NCI-H1048 (cell line): ENCODE measurements at regions not wholly inside any gene's neighbourhood (a gene's known extent, or its start where the extent isn't known, plus 50 kb on each side); places are given as distances from the start of the nearest gene placed in this dataset.

Experiments
- DNase-seq: peaks from one replicate; lab custom pipeline; 2025; lab: John Stamatoyannopoulos, UW

DNA sequence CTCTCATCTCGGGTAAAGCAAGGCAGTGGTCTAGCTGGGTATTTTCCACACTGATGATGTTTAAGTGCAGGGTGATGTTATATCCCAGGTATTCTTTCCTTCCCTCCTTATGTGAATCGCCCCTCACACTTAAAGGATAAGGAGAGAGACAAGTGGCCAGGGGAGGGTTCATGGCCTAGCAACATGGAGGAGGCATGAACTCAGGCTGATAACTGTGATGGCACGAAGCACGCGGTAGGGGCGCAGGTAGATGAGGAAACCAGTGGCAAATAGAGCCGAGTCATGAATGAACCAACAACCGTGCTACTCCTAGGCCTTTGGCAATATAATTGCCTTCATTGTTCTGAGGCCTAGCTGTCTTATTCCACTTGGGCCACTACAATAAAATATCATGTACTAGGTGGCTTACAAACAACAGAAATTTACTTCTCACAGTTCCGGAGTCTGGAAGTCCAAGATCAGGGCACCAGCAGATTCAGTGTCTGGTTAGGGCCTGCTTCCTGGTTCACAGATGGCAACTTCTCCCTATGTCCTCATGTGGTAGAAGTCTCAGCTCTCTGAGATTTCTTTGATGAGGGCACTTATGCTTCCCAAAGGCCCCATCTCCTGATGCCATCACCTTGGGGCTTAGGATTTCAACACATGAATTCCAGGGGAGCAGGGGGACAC, 56.0 kb upstream of the PIK3CG start:
- DNase-seq: no peak

DNA sequence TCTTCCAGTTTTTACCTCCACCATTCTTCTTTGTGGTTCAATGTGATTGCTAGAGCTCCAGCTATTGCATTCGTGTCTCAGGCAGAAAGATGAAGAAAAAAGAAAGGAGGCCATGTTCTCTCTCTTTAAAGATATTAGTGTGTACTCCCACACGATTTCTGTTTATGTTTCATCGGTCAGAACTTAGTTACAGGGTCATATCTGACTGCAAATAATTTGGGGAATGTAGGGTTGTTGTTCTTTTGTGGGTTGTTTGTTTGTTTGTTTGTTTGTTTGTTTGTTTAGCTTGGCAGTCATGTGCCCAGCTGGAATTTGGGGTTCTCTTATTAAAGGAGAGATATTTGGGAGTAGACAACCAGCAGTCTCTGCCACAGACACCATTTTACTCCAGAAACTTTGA, 53.6 kb upstream of the PIK3CG start:
- no peak for DNase-seq

DNA sequence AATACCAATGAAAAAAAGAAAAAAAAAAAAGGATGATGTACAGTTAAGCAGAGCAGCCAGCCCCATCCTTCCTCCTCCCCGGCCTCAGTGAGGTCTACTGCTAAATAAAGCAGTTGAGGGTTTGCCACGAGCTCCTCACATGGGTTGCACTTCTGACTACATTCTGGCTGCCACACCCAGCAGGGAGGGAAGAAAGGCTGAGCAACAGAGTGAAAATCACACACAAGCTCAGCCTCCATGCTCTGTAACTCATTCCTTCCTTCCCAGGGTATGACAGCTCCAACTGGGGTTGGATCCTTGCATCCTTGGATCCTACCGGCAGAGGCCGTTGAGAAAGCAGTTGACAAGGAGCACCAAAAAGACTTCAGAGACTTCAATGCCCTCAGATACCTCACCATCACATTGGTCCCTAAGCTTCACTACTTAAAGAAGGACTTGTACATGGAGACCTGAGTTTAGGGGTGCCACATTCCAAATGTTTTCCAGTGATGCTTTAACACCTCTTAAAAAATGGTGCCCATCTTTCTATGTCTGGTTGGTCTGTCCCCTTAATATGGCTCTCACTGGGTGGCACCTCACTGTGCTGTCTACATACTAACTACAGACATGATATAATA, 52.9 kb upstream of the PIK3CG start:
- DNase-seq: no peak

DNA sequence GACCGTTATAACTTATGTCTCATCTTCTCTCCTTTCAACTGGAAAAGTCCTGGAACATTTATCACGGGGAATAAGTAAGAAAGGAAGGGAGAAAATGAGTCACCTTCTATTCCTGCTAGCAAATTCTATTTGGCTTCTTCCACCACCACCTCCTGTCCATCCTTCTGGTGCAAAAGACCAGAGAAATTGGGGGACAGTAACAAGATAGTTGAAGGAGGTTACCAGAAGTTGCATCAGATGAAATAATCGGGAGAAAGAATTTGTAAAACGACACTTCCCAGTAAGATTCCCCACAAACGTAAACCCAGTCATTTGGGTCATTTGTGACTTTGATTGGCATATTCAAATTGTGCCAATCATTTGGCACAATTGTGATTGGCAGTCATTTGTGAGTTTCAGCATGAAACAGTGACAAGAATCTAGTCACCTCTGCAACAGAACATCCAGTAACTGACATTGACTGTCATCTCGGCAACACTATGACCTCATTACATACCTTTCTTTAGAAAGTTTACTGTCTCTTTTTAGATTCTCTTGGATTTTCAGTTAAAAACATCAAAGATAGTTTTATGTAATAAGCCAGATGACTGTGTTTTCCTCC, 51.3 kb upstream of the PIK3CG start:
- no peak for DNase-seq

DNA sequence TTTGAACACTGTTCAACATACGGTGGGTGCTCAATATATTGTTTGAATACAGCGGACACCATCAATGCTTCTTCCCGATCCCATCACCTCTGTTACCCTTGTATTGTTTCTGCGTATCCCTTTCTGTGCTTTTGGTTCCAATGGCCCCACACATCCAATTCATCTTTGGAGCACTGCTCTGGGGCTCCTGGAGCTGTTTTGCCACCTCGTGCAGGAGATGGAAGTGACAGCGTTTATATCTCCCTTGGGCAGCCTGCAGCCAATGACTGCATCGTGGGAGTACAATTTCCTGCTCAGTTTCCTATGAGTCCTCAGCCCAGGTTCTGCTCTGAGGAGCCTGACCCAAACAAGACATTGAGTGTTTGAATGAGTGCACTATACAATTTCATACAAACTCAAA, 50.2 kb upstream of the PIK3CG start:
- no peak for DNase-seq
